Activated CD4-positive, CD25-positive, alpha-beta regulatory T cell treated with anti-CD3 and anti-CD28 coated beads, Interleukin-2, amount 50 U/mL, for 72 hours (primary cell): ENCODE measurements at regions not wholly inside any gene's neighbourhood (a gene's known extent, or its start where the extent isn't known, plus 50 kb on each side); places are given as distances from the start of the nearest gene placed in this dataset.
"Not testable (repeated sequence)": the region's sequence is repeated elsewhere in the genome, so short reads cannot be mapped to it uniquely, and the experiment has no call there.

Experiments
- DNase-seq: peaks from one replicate; pipeline ENCODE4 v3.0.0; 2021

GRCh38 chr14:106308839-106309389 is 782.5 kb downstream of the TMEM121 start:
- peak; percentile 88 for DNase-seq

- DNase-seq: no peak
These were observed 783.0 kb downstream of the TMEM121 start for GRCh38 chr14:106309423-106309822.

- DNase-seq: no peak
These were observed 789.1 kb downstream of the TMEM121 start for GRCh38 chr14:106315436-106315835.

- no peak for DNase-seq
These were observed 791.2 kb downstream of the TMEM121 start for GRCh38 chr14:106317593-106317992.

- DNase-seq: peak; percentile 63
These were observed 792.3 kb downstream of the TMEM121 start for GRCh38 chr14:106318700-106319099.

GRCh38 chr14:106323970-106324369 is 797.6 kb downstream of the TMEM121 start:
- not testable (repeated sequence) for DNase-seq

GRCh38 chr14:106327234-106327633 is 800.9 kb downstream of the TMEM121 start:
- DNase-seq: no peak

- not testable (repeated sequence) for DNase-seq
These were observed 801.4 kb downstream of the TMEM121 start for GRCh38 chr14:106327702-106328353.

- DNase-seq: not testable (repeated sequence)
These were observed 802.9 kb downstream of the TMEM121 start for GRCh38 chr14:106329243-106329642.

- not testable (repeated sequence) for DNase-seq
These were observed 803.8 kb downstream of the TMEM121 start for GRCh38 chr14:106329987-106330774.

- peak; percentile 98 for DNase-seq
These were observed 808.2 kb downstream of the TMEM121 start for GRCh38 chr14:106334428-106335109.

GRCh38 chr14:106335110-106335429 is 808.7 kb downstream of the TMEM121 start:
- not testable (repeated sequence) for DNase-seq

GRCh38 chr14:106338775-106339174 is 812.4 kb downstream of the TMEM121 start:
- DNase-seq: not testable (repeated sequence)

- DNase-seq: not testable (repeated sequence)
These were observed 814.3 kb downstream of the TMEM121 start for GRCh38 chr14:106340658-106341057.

GRCh38 chr14:106341161-106341560 is 814.8 kb downstream of the TMEM121 start:
- not testable (repeated sequence) for DNase-seq

- no peak for DNase-seq
These were observed 817.2 kb downstream of the TMEM121 start for GRCh38 chr14:106343626-106344025.

- DNase-seq: not testable (repeated sequence)
These were observed 817.8 kb downstream of the TMEM121 start for GRCh38 chr14:106344065-106344614.

- not testable (repeated sequence) for DNase-seq
These were observed 818.6 kb downstream of the TMEM121 start for GRCh38 chr14:106344791-106345479.

GRCh38 chr14:106346084-106346483 is 819.7 kb downstream of the TMEM121 start:
- no peak for DNase-seq

GRCh38 chr14:106346534-106347290 is 820.3 kb downstream of the TMEM121 start:
- no peak for DNase-seq

GRCh38 chr14:106347291-106347778 is 821.0 kb downstream of the TMEM121 start:
- no peak for DNase-seq
